Lung (tissue), 11 donors: ENCODE measurements at regions not wholly inside any gene's neighbourhood (a gene's known extent, or its start where the extent isn't known, plus 50 kb on each side); places are given as distances from the start of the nearest gene placed in this dataset.

ENCODE experiments used
- ATAC-seq: fragments of 200-7000 bp; cut with Tn5 transposase; one replicate; pipeline ENCODE4 v1.9.1; 2020; ENCODE audit warnings: moderate number of reproducible peaks; ENCODE audit not compliant: insufficient read depth, low FRiP score
- DNase-seq, 3 donors: peaks; one replicate each; pipeline ENCODE4 v3.0.0-alpha.2; 2013 to 2017
- H3K27ac ChIP-seq, 2 donors: one replicate each; pipeline ENCODE4 v1.5.1; 2013; ENCODE audit warnings: mild to moderate bottlenecking in 2 of 2, moderate library complexity in 2 of 2, control low read depth in 1 of 2, inconsistent platforms in 1 of 2, low read depth in 1 of 2, low read length in 1 of 2
- H3K27me3 ChIP-seq, 3 donors: one replicate each; pipeline ENCODE4 v1.5.1; 2013; ENCODE audit warnings: low read length in 2 of 3; ENCODE audit not compliant: control insufficient read depth in 3 of 3, insufficient read depth in 3 of 3
- H3K36me3 ChIP-seq, 4 donors: one replicate each; pipeline ENCODE4 v1.5.1; 2013; ENCODE audit warnings: low read length in 4 of 4, mild to moderate bottlenecking in 1 of 4, moderate library complexity in 1 of 4; ENCODE audit not compliant: control insufficient read depth in 4 of 4, insufficient read depth in 4 of 4
- H3K4me1 ChIP-seq, 5 donors: one replicate each; pipeline ENCODE4 v1.5.1; 2013; ENCODE audit warnings: low read length in 5 of 5, mild to moderate bottlenecking in 2 of 5, moderate library complexity in 1 of 5; ENCODE audit not compliant: control insufficient read depth in 5 of 5, insufficient read depth in 5 of 5
- H3K4me3 ChIP-seq: one replicate; pipeline ENCODE4 v1.5.1; 2013; ENCODE audit warnings: mild to moderate bottlenecking, control low read depth, moderate library complexity
- H3K9ac ChIP-seq, 2 donors: one replicate each; pipeline ENCODE4 v1.5.1; 2013; ENCODE audit warnings: low read length in 2 of 2, control low read depth in 1 of 2; ENCODE audit not compliant: insufficient read depth in 1 of 2
- H3K9me3 ChIP-seq, 4 donors: one replicate each; pipeline ENCODE4 v1.5.1; 2013; ENCODE audit warnings: low read length in 3 of 4, mild to moderate bottlenecking in 1 of 4, moderate library complexity in 1 of 4; ENCODE audit not compliant: control insufficient read depth in 4 of 4, insufficient read depth in 3 of 4
- CTCF ChIP-seq: IDR thresholded peaks from 2 replicates; pipeline ENCODE4 v1.5.1; 2012; ENCODE audit warnings: mild to moderate bottlenecking; ENCODE audit errors: control extremely low read depth, extremely low read depth
- WGBS, 2 donors: extraction: QIAGEN DNeasy Blood & Tissue Kit; methylation state at CpG; one replicate each; pipeline ENCODE4 v1.1.7; 2013; 5-methylcytosine and 5-hydroxymethylcytosine counted together
- donor health status: control.
- donor health status: control.
- donor health status: Bipolar disorder and iron deficiency.
- donor health status: healthy.
- donor health status: DM: yes; HTN: yes; CAD: no.

GRCh38 chr4:164169591-164169990 lies 584.3 kb upstream of the SMIM31 start:
- Histone ChIP-seq H3K9ac (no peak overlapping the region), H3K27ac (no peak overlapping the region), H3K4me3 (no peak overlapping the region), H3K27me3 (no peaks in the 10 kb centered on the region), H3K36me3 (no peaks in the 10 kb centered on the region), H3K9me3 (peaks cover 0 to 3% (median 0%) of the 10 kb centered on the region in 4 donors), H3K4me1 (no peaks in the 10 kb centered on the region)
- TF ChIP-seq CTCF = no peak
- DNase-seq (no peak), ATAC-seq (no peak)

- H3K4me1 ChIP-seq = no peaks in the 10 kb centered on the region
- DNase-seq (no peak), ATAC-seq (no peak)
- no peaks in the 10 kb centered on the region for H3K9me3 ChIP-seq
- 66 to 68% methylated on average over 3 of the region's 3 CpGs for WGBS, 2 donors
- TF ChIP-seq CTCF = no peak
- no peak overlapping the region for H3K9ac ChIP-seq
- no peaks in the 10 kb centered on the region for H3K27me3 ChIP-seq
- no peak overlapping the region for H3K27ac ChIP-seq
- no peak overlapping the region for H3K4me3 ChIP-seq
- H3K36me3 ChIP-seq = no peaks in the 10 kb centered on the region
These were observed 576.8 kb upstream of the SMIM31 start for GRCh38 chr4:164177153-164177552.

- Histone ChIP-seq H3K4me1 (no peaks in the 10 kb centered on the region), H3K27ac (no peak overlapping the region), H3K4me3 (no peak overlapping the region), H3K9me3 (no peaks in the 10 kb centered on the region), H3K36me3 (no peaks in the 10 kb centered on the region), H3K9ac (no peak overlapping the region), H3K27me3 (no peaks in the 10 kb centered on the region)
- no peak for TF ChIP-seq CTCF
- 0% methylated on average over 1 of the region's 1 CpG for WGBS, 2 donors
- DNase-seq (no peak), ATAC-seq (no peak)
These were observed 576.2 kb upstream of the SMIM31 start for GRCh38 chr4:164177753-164178152.

GRCh38 chr4:164188236-164188635 lies 565.7 kb upstream of the SMIM31 start:
- Histone ChIP-seq H3K9ac (no peak overlapping the region), H3K27me3 (no peaks in the 10 kb centered on the region), H3K4me3 (no peak overlapping the region), H3K27ac (no peak overlapping the region), H3K9me3 (peaks cover 0 to 5% (median 2%) of the 10 kb centered on the region in 4 donors), H3K36me3 (no peaks in the 10 kb centered on the region), H3K4me1 (no peaks in the 10 kb centered on the region)
- no peak for TF ChIP-seq CTCF
- DNase-seq (no peak), ATAC-seq (no peak)
- 95 to 97% methylated on average over 35 of the region's 35 CpGs for WGBS, 2 donors
